NB4 (cell line): ENCODE measurements at regions not wholly inside any gene's neighbourhood (a gene's known extent, or its start where the extent isn't known, plus 50 kb on each side); places are given as distances from the start of the nearest gene placed in this dataset.

Experiments used
- CTCF ChIP-seq: IDR thresholded peaks from one replicate; pipeline ENCODE4 v1.5.1; 2012; ENCODE audit warnings: low read depth, low read length
- MAX ChIP-seq: IDR thresholded peaks from 2 replicates; pipeline ENCODE4 v1.6.1; 2011; ENCODE audit warnings: low read depth, low read length
- POLR2A ChIP-seq: IDR thresholded peaks from 2 replicates; pipeline ENCODE4 v1.6.1; 2011; ENCODE audit warnings: mild to moderate bottlenecking; ENCODE audit not compliant: insufficient read length; ENCODE audit errors: extremely low read depth

GRCh38 chr7:106534271-106534846 lies 126.6 kb downstream of the CCDC71L start:
- TF ChIP-seq POLR2A (no peak), CTCF (no peak), MAX (no peak)
